ENCODE measurements at regions not wholly inside any gene's neighbourhood (a gene's known extent, or its start where the extent isn't known, plus 50 kb on each side); places are given as distances from the start of the nearest gene placed in this dataset.

GRCh38 chr5:130541617-130542221 is 623.3 kb downstream of the HINT1 start:
- H3K27ac Mint-ChIP-seq, result no peak overlapping the region
- peaks cover 40% of the 10 kb centered on the region for H3K9me3 Mint-ChIP-seq
- no peaks in the 10 kb centered on the region for H3K4me1 Mint-ChIP-seq
- no peak for DNase-seq (ENCODE audit: low spot score in 2 of 2, unreplicated experiment in 2 of 2)
- H3K4me3 Mint-ChIP-seq, result no peak overlapping the region
- no peaks in the 10 kb centered on the region for H3K27me3 Mint-ChIP-seq (ENCODE audit: low read depth)
- no peaks in the 10 kb centered on the region for H3K36me3 Mint-ChIP-seq
- no peak for TF ChIP-seq CTCF (IDR thresholded peaks at IDR 0.05; ENCODE audit: unreplicated experiment)

- no peaks in the 10 kb centered on the region for H3K36me3 Mint-ChIP-seq
- H3K9me3 Mint-ChIP-seq, result peaks cover 9% of the 10 kb centered on the region
- no peaks in the 10 kb centered on the region for H3K27me3 Mint-ChIP-seq (ENCODE audit: low read depth)
These were observed 628.4 kb downstream of the HINT1 start for GRCh38 chr5:130536691-130537090.

GRCh38 chr5:130532786-130533185 is 628.5 kb downstream of the CHSY3 start:
- H3K4me1 Mint-ChIP-seq, result no peaks in the 10 kb centered on the region
- H3K36me3 Mint-ChIP-seq, result no peaks in the 10 kb centered on the region
- DNase-seq (ENCODE audit: low spot score in 2 of 2, unreplicated experiment in 2 of 2), result no peak
- no peak overlapping the region for H3K4me3 Mint-ChIP-seq
- TF ChIP-seq CTCF (IDR thresholded peaks at IDR 0.05; ENCODE audit: unreplicated experiment), result no peak
- no peak overlapping the region for H3K27ac Mint-ChIP-seq
- H3K27me3 Mint-ChIP-seq (ENCODE audit: low read depth), result no peaks in the 10 kb centered on the region
- H3K9me3 Mint-ChIP-seq, result no peaks in the 10 kb centered on the region

More at GRCh38 chr5:130536691-130537090, 628.4 kb downstream of the HINT1 start:
- no peak for DNase-seq (ENCODE audit: low spot score in 2 of 2, unreplicated experiment in 2 of 2)
- TF ChIP-seq CTCF (IDR thresholded peaks at IDR 0.05; ENCODE audit: unreplicated experiment), result no peak
- Mint-ChIP-seq H3K4me3 (no peak overlapping the region), H3K4me1 (no peaks in the 10 kb centered on the region), H3K27ac (no peak overlapping the region)

- Mint-ChIP-seq H3K36me3 (no peaks in the 10 kb centered on the region), H3K4me1 (no peaks in the 10 kb centered on the region), H3K27me3 (ENCODE audit: low read depth) (no peaks in the 10 kb centered on the region), H3K27ac (no peak overlapping the region), H3K9me3 (peaks cover 2% of the 10 kb centered on the region), H3K4me3 (no peak overlapping the region)
- no peak for TF ChIP-seq CTCF (IDR thresholded peaks at IDR 0.05; ENCODE audit: unreplicated experiment)
- no peak for DNase-seq (ENCODE audit: low spot score in 2 of 2, unreplicated experiment in 2 of 2)
These were observed 625.5 kb downstream of the CHSY3 start for GRCh38 chr5:130529511-130530485.

GRCh38 chr5:130529111-130529510 is 624.8 kb downstream of the CHSY3 start:
- Mint-ChIP-seq H3K4me1 (no peaks in the 10 kb centered on the region), H3K9me3 (peaks cover 2% of the 10 kb centered on the region), H3K36me3 (no peaks in the 10 kb centered on the region), H3K4me3 (no peak overlapping the region), H3K27ac (no peak overlapping the region), H3K27me3 (ENCODE audit: low read depth) (no peaks in the 10 kb centered on the region)
- no peak for DNase-seq (ENCODE audit: low spot score in 2 of 2, unreplicated experiment in 2 of 2)
- TF ChIP-seq CTCF (IDR thresholded peaks at IDR 0.05; ENCODE audit: unreplicated experiment), result no peak
